ENCODE measurements at regions not wholly inside any gene's neighbourhood (a gene's known extent, or its start where the extent isn't known, plus 50 kb on each side); places are given as distances from the start of the nearest gene placed in this dataset.
A peak's percentile ranks its signal among the peaks of the same experiment; 100 is the strongest.

GRCh38 chr2:54360055-54360792, 95.9 kb upstream of the SPTBN1 start:
- H3K4me3 ChIP-seq (ENCODE audit: low read length): no peak overlapping the region
- TF ChIP-seq CTCF (IDR thresholded peaks at IDR 0.05; ENCODE audit: insufficient read depth, low read depth, low read length, missing control alignments): no peak
- no peak for DNase-seq (ENCODE audit: low read depth)

GRCh38 chr2:54364409-54364808, 91.7 kb upstream of the SPTBN1 start:
- no peak overlapping the region for H3K4me3 ChIP-seq (ENCODE audit: low read length)
- TF ChIP-seq CTCF (IDR thresholded peaks at IDR 0.05; ENCODE audit: insufficient read depth, low read depth, low read length, missing control alignments): no peak
- DNase-seq (ENCODE audit: low read depth): no peak

- DNase-seq (ENCODE audit: low read depth): no peak
- TF ChIP-seq CTCF (IDR thresholded peaks at IDR 0.05; ENCODE audit: insufficient read depth, low read depth, low read length, missing control alignments): no peak
- no peak overlapping the region for H3K4me3 ChIP-seq (ENCODE audit: low read length)
Observed at GRCh38 chr2:54365661-54366060, 90.5 kb upstream of the SPTBN1 start.

- DNase-seq (ENCODE audit: low read depth): peak; percentile 54
- TF ChIP-seq CTCF (IDR thresholded peaks at IDR 0.05; ENCODE audit: insufficient read depth, low read depth, low read length, missing control alignments): no peak
- H3K4me3 ChIP-seq (ENCODE audit: low read length): no peak overlapping the region
Observed at GRCh38 chr2:54366487-54367280, 89.4 kb upstream of the SPTBN1 start.

GRCh38 chr2:54370405-54371104, 85.6 kb upstream of the SPTBN1 start:
- DNase-seq (ENCODE audit: low read depth): no peak
- no peak overlapping the region for H3K4me3 ChIP-seq (ENCODE audit: low read length)
- no peak for TF ChIP-seq CTCF (IDR thresholded peaks at IDR 0.05; ENCODE audit: insufficient read depth, low read depth, low read length, missing control alignments)

GRCh38 chr2:54371460-54372065, 84.6 kb upstream of the SPTBN1 start:
- TF ChIP-seq CTCF (IDR thresholded peaks at IDR 0.05; ENCODE audit: insufficient read depth, low read depth, low read length, missing control alignments): no peak
- no peak for DNase-seq (ENCODE audit: low read depth)
- no peak overlapping the region for H3K4me3 ChIP-seq (ENCODE audit: low read length)
